NB4 (cell line): ENCODE measurements at regions not wholly inside any gene's neighbourhood (a gene's known extent, or its start where the extent isn't known, plus 50 kb on each side); places are given as distances from the start of the nearest gene placed in this dataset.

Experiments used
- POLR2A ChIP-seq: IDR thresholded peaks from 2 replicates; pipeline ENCODE4 v1.6.1; 2011; ENCODE audit warnings: mild to moderate bottlenecking; ENCODE audit not compliant: insufficient read length; ENCODE audit errors: extremely low read depth
- TF ChIP-seq, protein P1 (sequence below): IDR thresholded peaks from one replicate; pipeline ENCODE4 v1.5.1; 2012; ENCODE audit warnings: low read depth, low read length

DNA sequence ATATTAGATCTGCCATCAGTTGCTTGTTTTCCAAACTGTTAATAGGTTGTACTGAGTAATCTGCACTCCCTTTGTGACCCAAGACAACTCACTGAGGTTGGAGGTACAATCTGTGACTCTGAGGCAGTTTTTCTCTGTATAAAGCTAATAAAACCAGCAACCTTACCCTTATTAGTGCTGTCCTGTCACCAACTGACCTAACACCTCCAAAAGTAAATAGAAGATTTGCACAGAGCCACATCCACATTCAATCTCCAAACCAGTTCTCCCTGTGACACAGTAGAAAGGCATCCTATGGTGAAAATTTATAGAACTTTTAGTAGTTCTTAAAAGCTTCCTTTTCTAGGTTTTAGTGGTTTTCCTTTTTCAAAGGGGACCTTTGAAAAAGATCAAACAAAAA, 140.4 kb upstream of the ADGRL2 start:
- TF ChIP-seq, protein P1, sequence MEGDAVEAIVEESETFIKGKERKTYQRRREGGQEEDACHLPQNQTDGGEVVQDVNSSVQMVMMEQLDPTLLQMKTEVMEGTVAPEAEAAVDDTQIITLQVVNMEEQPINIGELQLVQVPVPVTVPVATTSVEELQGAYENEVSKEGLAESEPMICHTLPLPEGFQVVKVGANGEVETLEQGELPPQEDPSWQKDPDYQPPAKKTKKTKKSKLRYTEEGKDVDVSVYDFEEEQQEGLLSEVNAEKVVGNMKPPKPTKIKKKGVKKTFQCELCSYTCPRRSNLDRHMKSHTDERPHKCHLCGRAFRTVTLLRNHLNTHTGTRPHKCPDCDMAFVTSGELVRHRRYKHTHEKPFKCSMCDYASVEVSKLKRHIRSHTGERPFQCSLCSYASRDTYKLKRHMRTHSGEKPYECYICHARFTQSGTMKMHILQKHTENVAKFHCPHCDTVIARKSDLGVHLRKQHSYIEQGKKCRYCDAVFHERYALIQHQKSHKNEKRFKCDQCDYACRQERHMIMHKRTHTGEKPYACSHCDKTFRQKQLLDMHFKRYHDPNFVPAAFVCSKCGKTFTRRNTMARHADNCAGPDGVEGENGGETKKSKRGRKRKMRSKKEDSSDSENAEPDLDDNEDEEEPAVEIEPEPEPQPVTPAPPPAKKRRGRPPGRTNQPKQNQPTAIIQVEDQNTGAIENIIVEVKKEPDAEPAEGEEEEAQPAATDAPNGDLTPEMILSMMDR, result no peak
- TF ChIP-seq POLR2A, result no peak
